LNCaP clone FGC (cell line): ENCODE measurements at regions not wholly inside any gene's neighbourhood (a gene's known extent, or its start where the extent isn't known, plus 50 kb on each side); places are given as distances from the start of the nearest gene placed in this dataset.

Source experiments
- DNase-seq: peaks from one replicate; pipeline ENCODE4 v3.0.0-alpha.2; 2011; ENCODE audit warnings: low read depth
- H3K4me3 ChIP-seq: 2 replicates; pipeline ENCODE4 v1.5.1; 2011; ENCODE audit warnings: mild to moderate bottlenecking, low read depth, low read length, control low read depth
- TF ChIP-seq, protein P1 (sequence below): IDR thresholded peaks from 2 replicates; pipeline ENCODE4 v1.5.1; 2012; ENCODE audit warnings: mild to moderate bottlenecking; ENCODE audit not compliant: control insufficient read depth, insufficient read depth; ENCODE audit errors: extremely low read depth

GRCh38 chr2:18169893-18170175 lies 291.4 kb downstream of the KCNS3 start:
- TF ChIP-seq, protein P1, sequence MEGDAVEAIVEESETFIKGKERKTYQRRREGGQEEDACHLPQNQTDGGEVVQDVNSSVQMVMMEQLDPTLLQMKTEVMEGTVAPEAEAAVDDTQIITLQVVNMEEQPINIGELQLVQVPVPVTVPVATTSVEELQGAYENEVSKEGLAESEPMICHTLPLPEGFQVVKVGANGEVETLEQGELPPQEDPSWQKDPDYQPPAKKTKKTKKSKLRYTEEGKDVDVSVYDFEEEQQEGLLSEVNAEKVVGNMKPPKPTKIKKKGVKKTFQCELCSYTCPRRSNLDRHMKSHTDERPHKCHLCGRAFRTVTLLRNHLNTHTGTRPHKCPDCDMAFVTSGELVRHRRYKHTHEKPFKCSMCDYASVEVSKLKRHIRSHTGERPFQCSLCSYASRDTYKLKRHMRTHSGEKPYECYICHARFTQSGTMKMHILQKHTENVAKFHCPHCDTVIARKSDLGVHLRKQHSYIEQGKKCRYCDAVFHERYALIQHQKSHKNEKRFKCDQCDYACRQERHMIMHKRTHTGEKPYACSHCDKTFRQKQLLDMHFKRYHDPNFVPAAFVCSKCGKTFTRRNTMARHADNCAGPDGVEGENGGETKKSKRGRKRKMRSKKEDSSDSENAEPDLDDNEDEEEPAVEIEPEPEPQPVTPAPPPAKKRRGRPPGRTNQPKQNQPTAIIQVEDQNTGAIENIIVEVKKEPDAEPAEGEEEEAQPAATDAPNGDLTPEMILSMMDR: no peak
- no peak overlapping the region for H3K4me3 ChIP-seq
- DNase-seq: no peak

DNA sequence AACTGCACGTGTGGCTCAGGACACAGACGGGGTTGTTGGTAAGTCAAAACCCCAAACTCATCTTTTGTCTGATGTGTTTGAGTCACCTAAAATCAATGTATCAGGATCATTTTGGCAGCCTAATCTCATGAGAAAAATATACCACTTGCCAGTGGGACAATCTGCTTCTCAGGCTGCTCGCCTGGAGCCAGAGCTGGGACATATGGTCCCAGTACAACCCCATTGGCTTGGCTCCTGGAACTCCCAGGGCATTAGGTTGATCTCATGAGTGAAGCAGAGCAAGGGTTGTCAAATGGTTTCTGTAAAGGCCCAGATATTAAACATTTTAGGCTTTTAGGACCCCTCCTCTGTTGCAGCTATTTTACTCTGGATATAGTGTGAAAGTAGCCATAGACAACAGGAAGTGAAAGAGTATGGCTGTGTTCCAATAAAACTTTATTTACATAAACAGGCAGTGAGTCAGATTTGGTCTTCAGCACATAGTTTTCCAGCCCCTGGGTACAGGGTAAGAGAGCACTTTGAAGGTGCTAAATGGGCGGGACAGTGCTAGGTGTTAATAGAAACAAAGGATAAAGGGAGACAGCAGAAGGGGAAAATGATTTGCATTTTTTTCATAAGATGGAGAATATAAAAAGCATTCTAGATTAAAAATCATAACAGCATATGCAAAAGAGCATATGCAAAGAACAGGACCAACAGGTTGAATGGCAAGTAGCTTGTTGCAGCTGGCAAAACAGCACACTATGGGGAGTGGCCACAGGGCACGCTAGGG lies 290.8 kb downstream of the KCNS3 start:
- H3K4me3 ChIP-seq: no peak overlapping the region
- TF ChIP-seq, protein P1: no peak
- DNase-seq: no peak

- H3K4me3 ChIP-seq: no peak overlapping the region
- no peak for DNase-seq
- TF ChIP-seq, protein P1: no peak
Measured at GRCh38 chr2:18167871-18168270, 289.4 kb downstream of the KCNS3 start.

GRCh38 chr2:18161681-18162080 lies 283.2 kb downstream of the KCNS3 start:
- no peak for DNase-seq
- H3K4me3 ChIP-seq: no peak overlapping the region
- TF ChIP-seq, protein P1: no peak

GRCh38 chr2:18159896-18160295 lies 281.4 kb downstream of the KCNS3 start:
- DNase-seq: no peak
- H3K4me3 ChIP-seq: no peak overlapping the region
- TF ChIP-seq, protein P1: no peak

- TF ChIP-seq, protein P1: no peak
- no peak for DNase-seq
- no peak overlapping the region for H3K4me3 ChIP-seq
Measured at GRCh38 chr2:18156421-18156820, 278.0 kb downstream of the KCNS3 start.

- no peak for DNase-seq
- TF ChIP-seq, protein P1: no peak
- no peak overlapping the region for H3K4me3 ChIP-seq
Measured at GRCh38 chr2:18156002-18156401, 277.5 kb downstream of the KCNS3 start.
